ENCODE measurements at regions not wholly inside any gene's neighbourhood (a gene's known extent, or its start where the extent isn't known, plus 50 kb on each side); places are given as distances from the start of the nearest gene placed in this dataset.
"Not testable (repeated sequence)": the region's sequence is repeated elsewhere in the genome, so short reads cannot be mapped to it uniquely, and the experiment has no call there.

DNA sequence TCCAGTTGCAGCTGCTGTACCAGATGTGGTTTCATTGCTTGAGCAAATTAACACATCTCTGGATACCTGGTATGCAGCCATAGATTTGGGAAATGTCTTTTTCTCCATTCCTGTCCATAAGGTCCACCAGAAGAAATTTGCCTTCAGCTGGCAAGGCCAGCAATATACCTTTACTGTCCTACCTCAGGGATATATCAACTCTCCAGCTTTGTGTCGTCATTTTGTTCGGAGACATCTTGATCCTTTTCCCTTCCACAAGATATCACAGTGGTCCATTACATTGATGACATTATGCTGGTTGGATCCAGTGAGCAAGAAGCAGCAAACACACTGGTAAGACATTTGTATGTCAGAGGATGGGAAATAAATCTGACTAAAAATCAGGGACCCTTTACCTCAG lies 576.1 kb upstream of the FBXO33 start:
- not testable (repeated sequence) for TF ChIP-seq POLR2A (IDR thresholded peaks at IDR 0.05)
- TF ChIP-seq, protein P1, sequence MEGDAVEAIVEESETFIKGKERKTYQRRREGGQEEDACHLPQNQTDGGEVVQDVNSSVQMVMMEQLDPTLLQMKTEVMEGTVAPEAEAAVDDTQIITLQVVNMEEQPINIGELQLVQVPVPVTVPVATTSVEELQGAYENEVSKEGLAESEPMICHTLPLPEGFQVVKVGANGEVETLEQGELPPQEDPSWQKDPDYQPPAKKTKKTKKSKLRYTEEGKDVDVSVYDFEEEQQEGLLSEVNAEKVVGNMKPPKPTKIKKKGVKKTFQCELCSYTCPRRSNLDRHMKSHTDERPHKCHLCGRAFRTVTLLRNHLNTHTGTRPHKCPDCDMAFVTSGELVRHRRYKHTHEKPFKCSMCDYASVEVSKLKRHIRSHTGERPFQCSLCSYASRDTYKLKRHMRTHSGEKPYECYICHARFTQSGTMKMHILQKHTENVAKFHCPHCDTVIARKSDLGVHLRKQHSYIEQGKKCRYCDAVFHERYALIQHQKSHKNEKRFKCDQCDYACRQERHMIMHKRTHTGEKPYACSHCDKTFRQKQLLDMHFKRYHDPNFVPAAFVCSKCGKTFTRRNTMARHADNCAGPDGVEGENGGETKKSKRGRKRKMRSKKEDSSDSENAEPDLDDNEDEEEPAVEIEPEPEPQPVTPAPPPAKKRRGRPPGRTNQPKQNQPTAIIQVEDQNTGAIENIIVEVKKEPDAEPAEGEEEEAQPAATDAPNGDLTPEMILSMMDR (IDR thresholded peaks at IDR 0.05 in 8 of 11, conservative IDR thresholded peaks at IDR 0.05 in 3 of 11): not testable (repeated sequence)
